ENCODE measurements at regions not wholly inside any gene's neighbourhood (a gene's known extent, or its start where the extent isn't known, plus 50 kb on each side); places are given as distances from the start of the nearest gene placed in this dataset.
"Not testable (repeated sequence)": the region's sequence is repeated elsewhere in the genome, so short reads cannot be mapped to it uniquely, and the experiment has no call there.

DNA sequence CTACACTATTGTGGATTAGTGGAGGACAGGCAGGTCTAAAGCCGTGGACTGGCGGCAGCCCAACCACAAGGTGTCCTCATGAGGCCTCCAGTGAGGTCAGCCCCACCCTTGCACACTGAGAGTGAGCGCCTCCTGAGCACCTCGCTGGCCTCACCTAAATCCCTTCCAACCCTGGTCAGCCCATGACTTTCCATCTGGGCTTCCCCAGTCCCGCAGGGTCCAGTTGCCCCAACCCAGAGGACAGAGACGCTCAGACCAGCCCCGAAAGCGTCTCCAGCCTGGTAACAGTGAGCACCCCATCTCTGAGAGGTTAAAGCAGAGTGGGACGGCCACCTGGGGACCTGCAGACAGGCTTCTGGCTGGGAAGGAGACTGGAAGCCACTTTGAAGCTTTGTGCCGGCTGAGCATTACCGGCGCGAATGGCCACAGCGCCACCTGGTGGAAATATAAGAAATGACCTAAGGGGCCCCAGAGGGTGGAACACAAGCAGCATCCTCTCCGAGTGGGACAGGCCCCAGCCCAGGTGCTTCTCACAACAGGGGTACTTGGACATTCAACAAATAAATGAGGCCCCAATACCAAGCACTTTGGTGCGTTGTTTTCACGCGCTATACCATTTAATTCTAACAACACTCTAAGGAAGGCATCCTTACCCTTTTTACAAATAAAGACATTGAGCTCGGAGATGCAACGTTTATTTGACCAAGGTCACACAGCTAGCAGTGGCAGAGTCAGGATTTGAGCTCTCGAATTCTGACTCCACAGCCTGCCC lies 65.7 kb upstream of the TOP1 start:
- no peak overlapping the region for H3K4me3 ChIP-seq (ENCODE audit: low read length)
- H3K4me1 ChIP-seq (ENCODE audit: control insufficient read depth, insufficient read depth, low read length) = peaks cover 17% of the 10 kb centered on the region
- H3K4me2 ChIP-seq (ENCODE audit: low read length) = no peak overlapping the region
- no peaks in the 10 kb centered on the region for H3K27me3 ChIP-seq (ENCODE audit: control insufficient read depth, insufficient read depth, low read length)
- no peaks in the 10 kb centered on the region for H3K9me3 ChIP-seq (replicated peaks; ENCODE audit: low read length)
- H3K36me3 ChIP-seq (ENCODE audit: insufficient read depth, low read length) = no peaks in the 10 kb centered on the region
- H3K9ac ChIP-seq (ENCODE audit: low read depth, low read length) = no peak overlapping the region

GRCh38 chr20:40963505-40963845 lies 65.1 kb upstream of the TOP1 start:
- H3K36me3 ChIP-seq (ENCODE audit: insufficient read depth, low read length) = no peaks in the 10 kb centered on the region
- H3K4me1 ChIP-seq (ENCODE audit: control insufficient read depth, insufficient read depth, low read length) = peaks cover 17% of the 10 kb centered on the region
- H3K4me2 ChIP-seq (ENCODE audit: low read length) = no peak overlapping the region
- H3K9ac ChIP-seq (ENCODE audit: low read depth, low read length) = no peak overlapping the region
- H3K9me3 ChIP-seq (replicated peaks; ENCODE audit: low read length) = no peaks in the 10 kb centered on the region
- H3K4me3 ChIP-seq (ENCODE audit: low read length) = no peak overlapping the region
- H3K27me3 ChIP-seq (ENCODE audit: control insufficient read depth, insufficient read depth, low read length) = no peaks in the 10 kb centered on the region

DNA sequence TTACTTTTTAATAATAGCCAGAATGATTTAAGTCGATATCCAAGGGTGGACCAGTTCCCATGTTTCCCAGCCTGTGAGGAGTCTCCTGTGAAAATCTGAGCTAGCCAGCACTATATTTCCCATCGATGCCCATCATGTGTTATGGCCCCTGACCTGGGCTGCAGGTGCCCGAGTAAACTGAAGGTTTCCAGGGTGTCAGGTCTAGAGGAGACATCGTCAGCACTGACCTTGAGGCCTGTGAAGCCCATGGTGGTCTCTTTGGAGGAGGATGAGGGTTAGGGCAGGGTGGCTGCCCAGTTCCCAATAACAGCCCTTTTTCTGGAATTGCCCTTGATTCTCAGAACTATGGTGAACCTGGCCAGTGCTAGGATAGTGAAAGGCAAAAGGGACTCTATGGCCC lies 63.0 kb upstream of the TOP1 start:
- no peak overlapping the region for H3K9ac ChIP-seq (ENCODE audit: low read depth, low read length)
- no peak overlapping the region for H3K4me3 ChIP-seq (ENCODE audit: low read length)
- H3K27me3 ChIP-seq (ENCODE audit: control insufficient read depth, insufficient read depth, low read length) = no peaks in the 10 kb centered on the region
- no peak overlapping the region for H3K4me2 ChIP-seq (ENCODE audit: low read length)
- peaks cover 17% of the 10 kb centered on the region for H3K4me1 ChIP-seq (ENCODE audit: control insufficient read depth, insufficient read depth, low read length)
- no peaks in the 10 kb centered on the region for H3K9me3 ChIP-seq (replicated peaks; ENCODE audit: low read length)
- H3K36me3 ChIP-seq (ENCODE audit: insufficient read depth, low read length) = no peaks in the 10 kb centered on the region

GRCh38 chr20:40966103-40966502 lies 62.5 kb upstream of the TOP1 start:
- H3K27me3 ChIP-seq (ENCODE audit: control insufficient read depth, insufficient read depth, low read length) = no peaks in the 10 kb centered on the region
- peaks cover 15% of the 10 kb centered on the region for H3K4me1 ChIP-seq (ENCODE audit: control insufficient read depth, insufficient read depth, low read length)
- no peaks in the 10 kb centered on the region for H3K36me3 ChIP-seq (ENCODE audit: insufficient read depth, low read length)
- H3K4me2 ChIP-seq (ENCODE audit: low read length) = no peak overlapping the region
- no peak overlapping the region for H3K9ac ChIP-seq (ENCODE audit: low read depth, low read length)
- no peaks in the 10 kb centered on the region for H3K9me3 ChIP-seq (replicated peaks; ENCODE audit: low read length)
- no peak overlapping the region for H3K4me3 ChIP-seq (ENCODE audit: low read length)

DNA sequence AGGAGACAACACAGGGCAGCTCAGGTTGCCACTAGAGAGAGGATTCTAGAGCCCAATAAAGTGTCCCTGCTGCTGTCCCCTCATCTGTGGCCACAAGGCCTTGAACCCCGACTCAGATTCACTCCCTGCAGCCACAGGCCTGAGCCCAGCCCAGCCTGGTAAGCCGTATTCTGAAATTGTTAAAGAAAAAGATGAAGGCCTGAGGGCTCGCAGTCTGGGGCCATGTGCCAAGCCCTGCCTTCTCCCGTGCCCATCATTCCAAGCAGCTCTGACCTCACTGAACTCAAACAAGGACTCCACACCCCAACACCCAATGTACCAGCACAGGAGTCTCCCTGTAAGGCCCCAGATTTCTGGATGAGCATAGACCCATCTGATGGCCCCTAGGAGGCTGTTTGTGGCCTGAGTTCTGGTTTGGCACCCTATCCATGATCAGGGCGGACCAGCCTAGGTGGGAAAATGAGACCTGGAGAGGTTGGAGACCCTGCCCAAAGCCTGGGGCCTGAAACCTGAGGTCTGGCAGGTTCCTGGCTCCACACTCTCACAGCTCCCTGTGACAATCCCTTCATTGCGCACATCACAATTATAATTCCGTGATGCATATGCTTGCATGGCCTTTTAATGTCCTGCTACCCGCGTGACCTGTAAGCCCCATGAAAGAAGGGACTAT lies 62.0 kb upstream of the TOP1 start:
- Histone ChIP-seq H3K4me1 (ENCODE audit: control insufficient read depth, insufficient read depth, low read length) (peaks cover 9% of the 10 kb centered on the region), H3K4me3 (ENCODE audit: low read length) (no peak overlapping the region), H3K9me3 (replicated peaks; ENCODE audit: low read length) (no peaks in the 10 kb centered on the region), H3K36me3 (ENCODE audit: insufficient read depth, low read length) (no peaks in the 10 kb centered on the region), H3K27me3 (ENCODE audit: control insufficient read depth, insufficient read depth, low read length) (no peaks in the 10 kb centered on the region), H3K9ac (ENCODE audit: low read depth, low read length) (no peak overlapping the region), H3K4me2 (ENCODE audit: low read length) (no peak overlapping the region)

GRCh38 chr20:40967700-40968099 lies 60.9 kb upstream of the TOP1 start:
- no peak overlapping the region for H3K4me3 ChIP-seq (ENCODE audit: low read length)
- H3K36me3 ChIP-seq (ENCODE audit: insufficient read depth, low read length) = no peaks in the 10 kb centered on the region
- peaks cover 4% of the 10 kb centered on the region for H3K4me1 ChIP-seq (ENCODE audit: control insufficient read depth, insufficient read depth, low read length)
- no peak overlapping the region for H3K9ac ChIP-seq (ENCODE audit: low read depth, low read length)
- no peaks in the 10 kb centered on the region for H3K27me3 ChIP-seq (ENCODE audit: control insufficient read depth, insufficient read depth, low read length)
- no peaks in the 10 kb centered on the region for H3K9me3 ChIP-seq (replicated peaks; ENCODE audit: low read length)
- H3K4me2 ChIP-seq (ENCODE audit: low read length) = no peak overlapping the region

DNA sequence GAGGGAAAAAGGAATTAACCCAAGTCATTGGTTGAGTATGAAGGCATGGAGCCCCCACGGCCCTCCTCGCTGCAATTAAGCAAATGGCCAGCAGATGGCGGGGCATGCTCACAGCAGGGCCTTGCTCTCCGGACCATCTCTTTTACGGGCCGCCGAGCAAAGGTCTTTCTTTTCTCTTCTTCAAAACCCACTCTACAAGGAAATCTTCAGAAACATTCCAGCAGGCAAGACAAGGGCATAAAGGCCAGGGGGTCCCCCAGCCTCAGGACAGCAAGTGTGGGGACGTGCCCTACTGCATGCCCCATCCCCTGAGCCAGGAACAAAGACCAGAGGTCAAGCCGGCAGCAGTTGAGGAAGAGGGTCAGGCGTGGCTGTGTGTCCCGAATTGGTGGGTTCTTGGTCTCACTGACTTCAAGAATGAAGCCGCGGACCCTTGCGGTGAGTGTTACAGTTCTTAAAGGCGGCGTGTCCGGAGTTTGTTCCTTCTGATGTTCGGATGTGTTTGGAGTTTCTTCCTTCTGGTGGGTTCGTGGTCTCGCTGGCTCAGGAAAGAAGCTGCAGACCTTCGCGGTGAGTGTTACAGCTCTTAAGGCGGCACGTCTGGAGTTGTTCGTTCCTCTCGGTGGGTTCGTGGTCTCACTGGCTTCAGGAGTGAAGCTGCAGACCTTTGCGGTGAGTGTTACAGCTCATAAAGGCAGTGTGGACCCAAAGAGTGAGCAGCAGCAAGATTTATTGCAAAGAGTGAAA lies 59.6 kb upstream of the TOP1 start:
- H3K27me3 ChIP-seq (ENCODE audit: control insufficient read depth, insufficient read depth, low read length); H3K36me3 ChIP-seq (ENCODE audit: insufficient read depth, low read length); H3K9me3 ChIP-seq (replicated peaks; ENCODE audit: low read length); H3K4me1 ChIP-seq (ENCODE audit: control insufficient read depth, insufficient read depth, low read length): not testable (repeated sequence)
- Histone ChIP-seq H3K9ac (ENCODE audit: low read depth, low read length) (peak overlapping the region; percentile 67), H3K4me2 (ENCODE audit: low read length) (peak overlapping the region; percentile 93), H3K4me3 (ENCODE audit: low read length) (peak overlapping the region; percentile 70)

DNA sequence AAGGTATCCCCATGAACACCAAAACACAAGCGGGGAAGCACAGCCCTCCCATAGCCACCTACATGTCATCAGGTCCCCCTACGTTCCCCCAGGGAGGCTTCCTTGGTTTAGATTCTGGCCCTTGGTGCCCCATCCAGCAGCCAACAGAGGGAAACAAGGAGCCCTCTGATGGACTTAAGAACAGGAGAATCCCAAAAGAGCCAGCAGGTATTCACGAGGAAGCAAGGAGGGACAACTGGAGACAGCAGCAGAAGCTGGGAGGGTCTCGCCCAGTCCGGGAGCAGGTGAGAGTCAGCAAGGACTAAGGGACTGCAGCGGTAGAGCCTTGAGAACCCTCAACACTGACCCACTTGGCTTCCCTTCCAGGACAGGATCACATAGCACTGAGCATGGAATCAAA lies 58.4 kb upstream of the TOP1 start:
- H3K36me3 ChIP-seq (ENCODE audit: insufficient read depth, low read length) = no peaks in the 10 kb centered on the region
- no peaks in the 10 kb centered on the region for H3K27me3 ChIP-seq (ENCODE audit: control insufficient read depth, insufficient read depth, low read length)
- H3K9me3 ChIP-seq (replicated peaks; ENCODE audit: low read length) = no peaks in the 10 kb centered on the region
- H3K4me2 ChIP-seq (ENCODE audit: low read length) = no peak overlapping the region
- H3K4me1 ChIP-seq (ENCODE audit: control insufficient read depth, insufficient read depth, low read length) = peaks cover 4% of the 10 kb centered on the region
- no peak overlapping the region for H3K9ac ChIP-seq (ENCODE audit: low read depth, low read length)
- H3K4me3 ChIP-seq (ENCODE audit: low read length) = no peak overlapping the region

- no peaks in the 10 kb centered on the region for H3K36me3 ChIP-seq (ENCODE audit: insufficient read depth, low read length)
- no peaks in the 10 kb centered on the region for H3K4me1 ChIP-seq (ENCODE audit: control insufficient read depth, insufficient read depth, low read length)
- no peak overlapping the region for H3K4me2 ChIP-seq (ENCODE audit: low read length)
- H3K9ac ChIP-seq (ENCODE audit: low read depth, low read length) = no peak overlapping the region
- H3K27me3 ChIP-seq (ENCODE audit: control insufficient read depth, insufficient read depth, low read length) = no peaks in the 10 kb centered on the region
- H3K9me3 ChIP-seq (replicated peaks; ENCODE audit: low read length) = no peaks in the 10 kb centered on the region
- H3K4me3 ChIP-seq (ENCODE audit: low read length) = no peak overlapping the region
These were observed 51.4 kb upstream of the TOP1 start for GRCh38 chr20:40977218-40977617.

GRCh38 chr20:40978761-40979160 lies 49.9 kb upstream of the TOP1 start:
- Histone ChIP-seq H3K4me2 (ENCODE audit: low read length) (no peak overlapping the region), H3K4me3 (ENCODE audit: low read length) (no peak overlapping the region), H3K4me1 (ENCODE audit: control insufficient read depth, insufficient read depth, low read length) (no peaks in the 10 kb centered on the region), H3K27me3 (ENCODE audit: control insufficient read depth, insufficient read depth, low read length) (no peaks in the 10 kb centered on the region), H3K9ac (ENCODE audit: low read depth, low read length) (no peak overlapping the region), H3K36me3 (ENCODE audit: insufficient read depth, low read length) (no peaks in the 10 kb centered on the region), H3K9me3 (replicated peaks; ENCODE audit: low read length) (no peaks in the 10 kb centered on the region)
